K562 (cell line): ENCODE measurements at regions not wholly inside any gene's neighbourhood (a gene's known extent, or its start where the extent isn't known, plus 50 kb on each side); places are given as distances from the start of the nearest gene placed in this dataset.

ENCODE experiments used
- ARID2 ChIP-seq: fragments of 450-650 bp; IDR thresholded peaks from 2 replicates; pipeline ENCODE4 v1.6.1; 2017; ENCODE audit warnings: antibody characterized with exemption, mild to moderate bottlenecking
- BRF1 ChIP-seq: IDR thresholded peaks from 3 replicates; pipeline ENCODE4 v1.6.1; 2011; ENCODE audit warnings: borderline replicate concordance, mild to moderate bottlenecking; ENCODE audit not compliant: insufficient read length; ENCODE audit errors: extremely low read depth
- ESRRB ChIP-seq: fragments of 250-450 bp; sonication (Bioruptor Pico); IDR thresholded peaks from 2 replicates; pipeline ENCODE4 v1.5.0; 2020; ENCODE audit warnings: mild to moderate bottlenecking, moderate library complexity, borderline replicate concordance
- FOXP4 ChIP-seq: sonication (generic); formaldehyde crosslinking; IDR thresholded peaks from 2 replicates; pipeline ENCODE4 v1.8.0; 2022; ENCODE audit warnings: mild to moderate bottlenecking, missing genetic modification reagents, borderline replicate concordance
- GTF3C2 ChIP-seq: IDR thresholded peaks from 3 replicates; pipeline ENCODE4 v1.6.1; 2011; ENCODE audit warnings: borderline replicate concordance, mild to moderate bottlenecking, moderate library complexity; ENCODE audit not compliant: insufficient read length; ENCODE audit errors: extremely low read depth
- RNF2 ChIP-seq: sonication (generic); IDR thresholded peaks from 2 replicates; pipeline ENCODE4 v1.6.1; 2016
- SMARCB1 ChIP-seq: IDR thresholded peaks from 2 replicates; pipeline ENCODE4 v1.6.1; 2011; ENCODE audit warnings: improper control_type of control experiment, low read depth; ENCODE audit not compliant: insufficient read length
- UBTF ChIP-seq, 2 experiments: IDR thresholded peaks; 2 replicates each; pipeline ENCODE4 v1.6.1; 2012; ENCODE audit warnings: improper control_type of control experiment in 2 of 2, low read depth in 2 of 2, low read length in 2 of 2, borderline replicate concordance in 1 of 2
- USF2 ChIP-seq: sonication (generic); formaldehyde crosslinking; IDR thresholded peaks from 2 replicates; pipeline ENCODE4 v1.5.0; 2020; ENCODE audit warnings: missing genetic modification reagents
- ZBTB43 ChIP-seq: sonication (generic); formaldehyde crosslinking; IDR thresholded peaks from 2 replicates; pipeline ENCODE4 v1.8.0; 2023; ENCODE audit warnings: mild to moderate bottlenecking, missing genetic modification reagents
- ZKSCAN1 ChIP-seq: fragments of 150-350 bp; IDR thresholded peaks from 2 replicates; pipeline ENCODE4 v1.6.1; 2016; ENCODE audit warnings: low read depth, low read length
- ZNF280B ChIP-seq: fragments of 250-450 bp; sonication (Bioruptor Pico); IDR thresholded peaks from 2 replicates; pipeline ENCODE4 v1.5.1; 2021; ENCODE audit warnings: mild to moderate bottlenecking
- ZNF586 ChIP-seq: fragments of 450-650 bp; formaldehyde crosslinking; conservative IDR thresholded peaks from 2 replicates; pipeline ENCODE4 v1.4.0; 2020; ENCODE audit warnings: mild to moderate bottlenecking, moderate library complexity
- ZNF695 ChIP-seq: fragments of 450-650 bp; formaldehyde crosslinking; IDR thresholded peaks from 2 replicates; pipeline ENCODE4 v1.4.0; 2020; ENCODE audit warnings: mild to moderate bottlenecking, moderate library complexity

GRCh38 chr6:27809939-27810767 is 102.0 kb downstream of the OR2B2 start (continued):
- TF ChIP-seq FOXP4 (CRISPR knock-in tag) (peak; percentile 95), USF2 (CRISPR knock-in tag) (no peak; the same call in 1 of the 2 replicates), ARID2 (no peak), ZNF586 (CRISPR knock-in tag) (no peak), ZKSCAN1 (peak; percentile 83), GTF3C2 (no peak), SMARCB1 (no peak), ZBTB43 (CRISPR knock-in tag) (peak; percentile 93), ESRRB (CRISPR knock-in tag) (no peak), UBTF (IDR thresholded peaks at IDR 0.05; ENCODE audit: borderline replicate concordance in 1 of 2, low read depth in 2 of 2, low read length in 2 of 2) (no peak), ZNF280B (CRISPR knock-in tag) (no peak), RNF2 (peak; percentile 84), ZNF695 (no peak; the same call in 1 of the 2 replicates), BRF1 (no peak)
